OCI-LY7 (cell line): ENCODE measurements at regions not wholly inside any gene's neighbourhood (a gene's known extent, or its start where the extent isn't known, plus 50 kb on each side); places are given as distances from the start of the nearest gene placed in this dataset.

ENCODE experiments used
- BruUV-seq: library from RNA; stranded (reverse); fragments of 400-500 nt; replicated peaks from 2 replicates; lab custom pipeline; 2021; lab: Mats Ljungman, UMichigan
- CTCF ChIA-PET: fragments of 300-600 bp; sonication (Branson Sonifier 250); formaldehyde crosslinking; loops from one replicate; lab custom pipeline; 2022; ENCODE audit warnings: antibody characterized with exemption; ENCODE audit not compliant: unreplicated experiment; lab: Charles Lee
- POLR2A ChIA-PET: fragments of 300-600 bp; sonication (Branson Sonifier 250); formaldehyde crosslinking; loops from one replicate; lab custom pipeline; 2022; ENCODE audit warnings: antibody characterized with exemption; lab: Charles Lee
- DNase-seq: peaks from one replicate; pipeline ENCODE4 v3.0.0-alpha.2; 2015; ENCODE audit warnings: low spot score
- H2AFZ ChIP-seq: fragments of 200-600 bp; sonication (generic), shearing (Covaris generic); 2 replicates; pipeline ENCODE4 v1.6.1; 2014; ENCODE audit warnings: mild to moderate bottlenecking, antibody characterized with exemption, low read length, moderate library complexity
- H3K27ac ChIP-seq: fragments of 200-600 bp; sonication (generic); 2 replicates; pipeline ENCODE4 v1.5.1; 2014; ENCODE audit warnings: mixed run types, low read depth, mild to moderate bottlenecking, moderate library complexity, low read length, inconsistent platforms; ENCODE audit not compliant: poor library complexity, severe bottlenecking
- H3K36me3 ChIP-seq: fragments of 200-600 bp; sonication (generic); 2 replicates; pipeline ENCODE4 v1.6.1; 2014; ENCODE audit warnings: mild to moderate bottlenecking, antibody characterized with exemption, low read length, moderate library complexity, mixed read lengths; ENCODE audit not compliant: insufficient read depth
- H3K4me1 ChIP-seq: fragments of 200-600 bp; sonication (generic); 2 replicates; pipeline ENCODE4 v1.5.1; 2014; ENCODE audit warnings: mild to moderate bottlenecking, low read length; ENCODE audit not compliant: insufficient read depth, poor library complexity, severe bottlenecking
- H3K4me2 ChIP-seq: fragments of 200-600 bp; sonication (generic); 2 replicates; pipeline ENCODE4 v1.6.1; 2014; ENCODE audit warnings: mild to moderate bottlenecking, low read length
- H3K4me3 ChIP-seq: fragments of 200-600 bp; sonication (generic); 2 replicates; pipeline ENCODE4 v1.5.1; 2014; ENCODE audit warnings: mild to moderate bottlenecking, low read depth, low read length; ENCODE audit not compliant: poor library complexity, severe bottlenecking
- H3K79me2 ChIP-seq: fragments of 200-600 bp; sonication (generic); 2 replicates; pipeline ENCODE4 v1.6.1; 2016; ENCODE audit warnings: low read depth, mild to moderate bottlenecking, low read length, moderate library complexity, mixed read lengths; ENCODE audit not compliant: insufficient read depth
- H3K9me2 ChIP-seq: fragments of 200-600 bp; sonication (generic); 2 replicates; pipeline ENCODE4 v1.6.1; 2016; ENCODE audit warnings: mild to moderate bottlenecking, low read length, mixed read lengths; ENCODE audit not compliant: insufficient read depth
- H3K9me3 ChIP-seq: fragments of 200-600 bp; sonication (generic); 2 replicates; pipeline ENCODE4 v1.6.1; 2014; ENCODE audit warnings: mild to moderate bottlenecking, mixed run types, low read length, mixed read lengths
- H4K20me1 ChIP-seq: fragments of 200-600 bp; sonication (generic); 2 replicates; pipeline ENCODE4 v1.6.1; 2014; ENCODE audit warnings: mild to moderate bottlenecking, antibody characterized with exemption, low read length, moderate library complexity, mixed read lengths; ENCODE audit not compliant: insufficient read depth
- EZH2phosphoT487 ChIP-seq: fragments of 200-600 bp; sonication (generic); IDR thresholded peaks from 2 replicates; pipeline ENCODE4 v1.6.1; 2018; ENCODE audit warnings: low read depth, borderline replicate concordance, mild to moderate bottlenecking, mixed run types, antibody characterized with exemption, low read length, moderate library complexity, mixed read lengths
- intact Hi-C: fragments of 100-400 bp; cut with micrococcal nuclease; formaldehyde crosslinking; loops from one replicate; pipeline ENCODE4 v1.10.0; 2022; ENCODE audit not compliant: unreplicated experiment
- TF ChIP-seq, protein P1 (sequence below): fragments of 200-600 bp; sonication (generic); conservative IDR thresholded peaks from 2 replicates; pipeline ENCODE4 v1.5.1; 2014; ENCODE audit warnings: mild to moderate bottlenecking, antibody characterized with exemption, low read length, moderate library complexity, mixed read lengths

DNA sequence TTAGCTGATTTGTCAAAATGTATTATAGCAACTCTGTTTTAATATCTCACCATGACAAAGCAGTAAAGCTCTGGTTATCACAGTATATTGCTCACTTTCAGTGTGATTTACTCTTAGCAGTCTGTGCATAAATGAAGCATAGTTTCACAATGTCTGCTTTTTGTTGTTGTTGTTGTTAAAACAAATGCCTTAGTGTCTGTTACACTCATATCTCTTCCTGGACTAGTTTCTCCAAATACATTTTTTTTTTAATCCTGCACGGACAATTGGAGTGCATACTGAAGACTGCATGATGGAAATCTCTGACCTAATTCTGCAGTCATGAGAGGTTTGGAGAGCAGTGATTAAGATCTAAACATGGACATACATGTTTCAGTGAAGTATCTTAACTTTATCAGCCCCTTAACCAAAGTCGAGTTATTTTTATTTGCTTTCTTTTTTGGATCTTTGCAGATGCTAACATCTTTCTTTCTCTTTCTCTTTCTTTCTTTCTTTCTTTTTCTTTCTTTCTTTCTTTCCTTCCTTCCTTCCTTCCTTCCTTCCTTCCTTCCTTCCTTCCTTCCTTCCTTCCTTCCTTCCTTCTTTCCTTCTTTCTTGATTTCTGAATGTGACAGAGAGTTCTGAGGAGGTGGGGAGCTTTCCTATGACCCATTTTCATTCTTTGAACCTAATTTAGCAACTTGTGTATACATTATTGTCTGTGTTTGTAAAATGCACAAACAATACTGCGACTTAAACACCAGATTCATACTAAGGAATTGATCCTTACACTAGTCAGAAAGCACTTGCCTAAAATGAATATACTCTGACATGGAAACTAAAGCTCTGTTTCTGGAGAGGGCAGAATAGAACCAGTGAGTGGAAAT lies 161.5 kb upstream of the AGR3 start:
- H2AFZ ChIP-seq, result no peak overlapping the region
- no peak overlapping the region for H3K4me3 ChIP-seq
- no peak for DNase-seq
- H3K9me2 ChIP-seq, result no peaks in the 10 kb centered on the region
- no peaks in the 10 kb centered on the region for H3K9me3 ChIP-seq
- no peaks in the 10 kb centered on the region for H3K4me1 ChIP-seq
- H3K36me3 ChIP-seq, result no peaks in the 10 kb centered on the region
- no TSS peak for BruUV-seq
- H3K4me2 ChIP-seq, result no peak overlapping the region
- intact Hi-C loops, result no loop called here
- H3K79me2 ChIP-seq, result no peaks in the 10 kb centered on the region
- CTCF ChIA-PET, result no interaction called here
- no peaks in the 10 kb centered on the region for H4K20me1 ChIP-seq
- POLR2A ChIA-PET, result interaction anchor here (0.7 kb wide), 1 partner anchor 114 kb away, joined by 3 read pairs; no protein-coding TSS in a partner anchor
- TF ChIP-seq, protein P1, sequence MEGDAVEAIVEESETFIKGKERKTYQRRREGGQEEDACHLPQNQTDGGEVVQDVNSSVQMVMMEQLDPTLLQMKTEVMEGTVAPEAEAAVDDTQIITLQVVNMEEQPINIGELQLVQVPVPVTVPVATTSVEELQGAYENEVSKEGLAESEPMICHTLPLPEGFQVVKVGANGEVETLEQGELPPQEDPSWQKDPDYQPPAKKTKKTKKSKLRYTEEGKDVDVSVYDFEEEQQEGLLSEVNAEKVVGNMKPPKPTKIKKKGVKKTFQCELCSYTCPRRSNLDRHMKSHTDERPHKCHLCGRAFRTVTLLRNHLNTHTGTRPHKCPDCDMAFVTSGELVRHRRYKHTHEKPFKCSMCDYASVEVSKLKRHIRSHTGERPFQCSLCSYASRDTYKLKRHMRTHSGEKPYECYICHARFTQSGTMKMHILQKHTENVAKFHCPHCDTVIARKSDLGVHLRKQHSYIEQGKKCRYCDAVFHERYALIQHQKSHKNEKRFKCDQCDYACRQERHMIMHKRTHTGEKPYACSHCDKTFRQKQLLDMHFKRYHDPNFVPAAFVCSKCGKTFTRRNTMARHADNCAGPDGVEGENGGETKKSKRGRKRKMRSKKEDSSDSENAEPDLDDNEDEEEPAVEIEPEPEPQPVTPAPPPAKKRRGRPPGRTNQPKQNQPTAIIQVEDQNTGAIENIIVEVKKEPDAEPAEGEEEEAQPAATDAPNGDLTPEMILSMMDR, result no peak
- H3K27ac ChIP-seq, result no peak overlapping the region

- Histone ChIP-seq H3K27ac (no peak overlapping the region), H3K4me2 (no peak overlapping the region), H3K4me1 (no peaks in the 10 kb centered on the region), H3K79me2 (no peaks in the 10 kb centered on the region), H4K20me1 (no peaks in the 10 kb centered on the region), H3K4me3 (no peak overlapping the region), H3K9me2 (no peaks in the 10 kb centered on the region), H3K9me3 (no peaks in the 10 kb centered on the region), H2AFZ (no peak overlapping the region), H3K36me3 (no peaks in the 10 kb centered on the region)
- no TSS peak for BruUV-seq
- POLR2A ChIA-PET, result no interaction called here
- CTCF ChIA-PET, result no interaction called here
- no peak for DNase-seq
- TF ChIP-seq EZH2phosphoT487, result no peak
- TF ChIP-seq, protein P1, result no peak
- intact Hi-C loops, result no loop called here
Observed at GRCh38 chr7:17044396-17044795, 162.6 kb upstream of the AGR3 start.

- no TSS peak for BruUV-seq
- intact Hi-C loops, result no loop called here
- POLR2A ChIA-PET, result interaction anchor here (0.6 kb wide), 1 partner anchor 911 kb away, joined by 3 read pairs; no protein-coding TSS in a partner anchor
Observed at GRCh38 chr7:17044861-17045260, 163.1 kb upstream of the AGR3 start.

More at GRCh38 chr7:17044861-17045260, 163.1 kb upstream of the AGR3 start:
- DNase-seq, result no peak
- TF ChIP-seq, protein P1, result no peak
- no peak for TF ChIP-seq EZH2phosphoT487
- Histone ChIP-seq H2AFZ (no peak overlapping the region), H3K4me2 (no peak overlapping the region), H4K20me1 (no peaks in the 10 kb centered on the region), H3K9me2 (no peaks in the 10 kb centered on the region), H3K4me3 (no peak overlapping the region), H3K79me2 (no peaks in the 10 kb centered on the region), H3K36me3 (no peaks in the 10 kb centered on the region), H3K9me3 (no peaks in the 10 kb centered on the region), H3K27ac (no peak overlapping the region), H3K4me1 (no peaks in the 10 kb centered on the region)
- CTCF ChIA-PET, result no interaction called here
